ENCODE measurements at regions not wholly inside any gene's neighbourhood (a gene's known extent, or its start where the extent isn't known, plus 50 kb on each side); places are given as distances from the start of the nearest gene placed in this dataset.

GRCh38 chr1:14118691-14119485, 418.9 kb downstream of the PRDM2 start:
- TF ChIP-seq CTCF (IDR thresholded peaks at IDR 0.05) (no peak), POLR2A (IDR thresholded peaks at IDR 0.05) (no peak)
